ENCODE measurements at regions not wholly inside any gene's neighbourhood (a gene's known extent, or its start where the extent isn't known, plus 50 kb on each side); places are given as distances from the start of the nearest gene placed in this dataset.

DNA sequence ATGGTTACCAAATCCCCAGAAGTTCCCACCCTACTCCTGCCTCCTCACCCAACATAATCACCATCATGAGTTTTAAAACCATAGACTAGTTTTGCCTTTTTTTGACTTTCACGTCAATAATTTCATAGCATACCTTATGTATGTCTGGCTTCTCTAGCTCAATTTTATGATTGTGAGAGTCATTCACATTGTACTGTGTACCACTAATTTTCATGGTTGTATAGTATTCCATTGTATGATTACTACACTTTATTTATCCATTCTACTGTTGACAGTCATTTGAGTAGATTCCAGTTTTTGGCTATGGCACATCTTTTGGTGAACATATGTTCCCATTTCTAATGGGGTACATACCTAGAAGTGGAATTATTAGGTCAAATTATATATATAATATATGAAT lies 195.3 kb upstream of the TCF21 start:
- no peak for DNase-seq (ENCODE audit: extremely low read depth, insufficient read length)
- TF ChIP-seq, protein P1, sequence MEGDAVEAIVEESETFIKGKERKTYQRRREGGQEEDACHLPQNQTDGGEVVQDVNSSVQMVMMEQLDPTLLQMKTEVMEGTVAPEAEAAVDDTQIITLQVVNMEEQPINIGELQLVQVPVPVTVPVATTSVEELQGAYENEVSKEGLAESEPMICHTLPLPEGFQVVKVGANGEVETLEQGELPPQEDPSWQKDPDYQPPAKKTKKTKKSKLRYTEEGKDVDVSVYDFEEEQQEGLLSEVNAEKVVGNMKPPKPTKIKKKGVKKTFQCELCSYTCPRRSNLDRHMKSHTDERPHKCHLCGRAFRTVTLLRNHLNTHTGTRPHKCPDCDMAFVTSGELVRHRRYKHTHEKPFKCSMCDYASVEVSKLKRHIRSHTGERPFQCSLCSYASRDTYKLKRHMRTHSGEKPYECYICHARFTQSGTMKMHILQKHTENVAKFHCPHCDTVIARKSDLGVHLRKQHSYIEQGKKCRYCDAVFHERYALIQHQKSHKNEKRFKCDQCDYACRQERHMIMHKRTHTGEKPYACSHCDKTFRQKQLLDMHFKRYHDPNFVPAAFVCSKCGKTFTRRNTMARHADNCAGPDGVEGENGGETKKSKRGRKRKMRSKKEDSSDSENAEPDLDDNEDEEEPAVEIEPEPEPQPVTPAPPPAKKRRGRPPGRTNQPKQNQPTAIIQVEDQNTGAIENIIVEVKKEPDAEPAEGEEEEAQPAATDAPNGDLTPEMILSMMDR (IDR thresholded peaks at IDR 0.05; ENCODE audit: insufficient read depth, low read length, poor library complexity, severe bottlenecking), result no peak
- no peaks in the 10 kb centered on the region for H3K36me3 ChIP-seq (ENCODE audit: control insufficient read depth, insufficient read depth, low read length)
- no peaks in the 10 kb centered on the region; the same call in 1 of the 2 replicates for H3K27me3 ChIP-seq (replicated peaks; ENCODE audit: control insufficient read depth, insufficient read depth, low read length)
- no peak overlapping the region for H3K4me3 ChIP-seq (replicated peaks; ENCODE audit: low read depth, low read length)

DNA sequence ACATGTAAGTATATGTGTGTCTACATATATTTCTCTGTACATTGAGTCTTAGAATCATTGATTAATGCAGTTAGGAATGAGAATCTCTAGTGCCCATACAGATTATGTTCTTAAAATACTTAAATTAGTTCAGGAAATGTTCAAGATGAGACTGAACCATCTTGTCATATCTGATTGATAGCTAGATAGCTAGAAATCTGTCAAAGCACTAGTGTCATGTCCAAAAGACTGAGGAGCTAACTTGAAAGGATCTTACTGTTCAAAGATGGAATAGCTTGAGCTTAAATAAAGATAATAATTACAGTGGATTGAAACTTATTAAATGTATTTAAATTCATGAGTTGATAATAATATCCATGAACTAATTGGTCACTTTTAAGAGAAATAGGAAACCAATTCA lies 191.7 kb upstream of the TCF21 start:
- Histone ChIP-seq H3K4me3 (replicated peaks; ENCODE audit: low read depth, low read length) (no peak overlapping the region), H3K36me3 (ENCODE audit: control insufficient read depth, insufficient read depth, low read length) (no peaks in the 10 kb centered on the region), H3K27me3 (replicated peaks; ENCODE audit: control insufficient read depth, insufficient read depth, low read length) (no peaks in the 10 kb centered on the region)
- DNase-seq (ENCODE audit: extremely low read depth, insufficient read length), result no peak
- TF ChIP-seq, protein P1 (IDR thresholded peaks at IDR 0.05; ENCODE audit: insufficient read depth, low read length, poor library complexity, severe bottlenecking), result no peak

DNA sequence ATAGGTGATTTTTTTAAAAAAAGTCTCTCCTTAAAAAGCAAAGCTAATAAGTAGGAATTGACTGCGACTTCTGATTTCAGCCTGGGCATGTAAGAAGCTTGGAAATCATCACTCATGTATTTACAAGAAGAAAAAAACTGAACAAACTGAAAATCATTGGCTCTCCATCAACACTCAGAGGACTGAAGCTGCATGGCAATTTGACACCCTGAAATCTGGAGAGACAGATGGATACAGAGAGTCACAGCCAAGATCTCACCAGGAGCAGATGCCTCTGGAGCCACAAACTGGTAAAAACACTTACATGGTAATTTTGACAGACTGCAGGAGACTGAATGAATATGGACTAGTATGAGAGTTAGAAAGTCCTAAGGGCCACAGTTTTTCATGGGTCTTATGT lies 191.2 kb upstream of the TCF21 start:
- no peaks in the 10 kb centered on the region for H3K36me3 ChIP-seq (ENCODE audit: control insufficient read depth, insufficient read depth, low read length)
- TF ChIP-seq, protein P1 (IDR thresholded peaks at IDR 0.05; ENCODE audit: insufficient read depth, low read length, poor library complexity, severe bottlenecking), result no peak

DNA sequence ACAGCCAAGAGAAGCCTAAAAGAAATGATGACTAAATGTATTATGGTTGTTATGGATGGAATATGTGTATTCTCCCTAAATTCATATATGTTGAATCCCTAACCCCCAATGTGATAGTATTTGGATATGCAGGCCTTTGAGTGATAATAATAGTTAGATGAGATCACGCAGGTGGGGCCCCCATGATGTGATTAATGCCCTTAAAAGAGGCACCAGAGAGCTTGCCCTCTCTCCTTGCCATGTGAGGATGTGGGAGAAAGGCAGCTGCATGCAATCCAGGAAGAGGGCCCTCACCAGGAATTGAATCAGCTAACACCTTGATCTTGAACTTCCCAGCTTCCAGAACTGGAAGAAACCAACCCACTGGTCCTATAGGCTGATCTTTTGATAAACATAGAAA lies 190.6 kb upstream of the TCF21 start:
- no peaks in the 10 kb centered on the region for H3K27me3 ChIP-seq (replicated peaks; ENCODE audit: control insufficient read depth, insufficient read depth, low read length)
- no peak overlapping the region for H3K4me3 ChIP-seq (replicated peaks; ENCODE audit: low read depth, low read length)
- DNase-seq (ENCODE audit: extremely low read depth, insufficient read length), result no peak
- no peaks in the 10 kb centered on the region for H3K36me3 ChIP-seq (ENCODE audit: control insufficient read depth, insufficient read depth, low read length)
- TF ChIP-seq, protein P1 (IDR thresholded peaks at IDR 0.05; ENCODE audit: insufficient read depth, low read length, poor library complexity, severe bottlenecking), result no peak

More for the DNA sequence above, 191.2 kb upstream of the TCF21 start:
- DNase-seq (ENCODE audit: extremely low read depth, insufficient read length), result no peak
- no peaks in the 10 kb centered on the region for H3K27me3 ChIP-seq (replicated peaks; ENCODE audit: control insufficient read depth, insufficient read depth, low read length)
- H3K4me3 ChIP-seq (replicated peaks; ENCODE audit: low read depth, low read length), result no peak overlapping the region

DNA sequence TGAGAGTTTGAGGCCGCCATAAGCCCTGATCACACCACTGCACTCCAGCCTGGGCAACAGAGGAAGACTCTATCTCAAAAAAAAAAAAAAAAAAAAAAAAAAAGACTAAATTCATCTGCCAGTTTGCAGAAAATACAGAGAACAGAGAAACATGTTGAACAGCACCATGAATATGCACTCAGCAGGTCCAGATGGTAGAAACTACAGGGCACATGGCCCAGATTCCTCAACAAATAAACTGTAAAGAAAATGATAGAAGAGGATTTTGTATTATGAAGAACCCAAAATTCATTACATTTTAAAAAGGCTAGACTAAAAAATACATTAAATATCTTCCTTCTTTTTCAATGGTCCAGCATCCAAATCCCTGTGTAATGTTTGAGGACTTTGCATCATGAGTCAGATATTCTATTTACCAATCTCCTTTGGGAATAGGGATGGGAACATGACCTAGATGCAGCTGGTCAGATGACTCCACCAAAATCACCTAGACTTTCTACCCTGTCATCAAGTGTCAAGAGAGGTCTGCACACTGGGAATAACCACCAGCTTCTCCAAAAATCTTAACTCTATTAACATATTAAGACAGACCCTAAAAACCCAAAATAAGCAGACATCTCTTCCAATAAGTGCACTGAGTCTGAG lies 189.1 kb upstream of the TCF21 start:
- DNase-seq (ENCODE audit: extremely low read depth, insufficient read length), result no peak
- TF ChIP-seq, protein P1 (IDR thresholded peaks at IDR 0.05; ENCODE audit: insufficient read depth, low read length, poor library complexity, severe bottlenecking), result no peak
- Histone ChIP-seq H3K36me3 (ENCODE audit: control insufficient read depth, insufficient read depth, low read length) (no peaks in the 10 kb centered on the region), H3K4me3 (replicated peaks; ENCODE audit: low read depth, low read length) (no peak overlapping the region), H3K27me3 (replicated peaks; ENCODE audit: control insufficient read depth, insufficient read depth, low read length) (no peaks in the 10 kb centered on the region)
